Body of pancreas (tissue), 4 donors: ENCODE measurements at regions not wholly inside any gene's neighbourhood (a gene's known extent, or its start where the extent isn't known, plus 50 kb on each side); places are given as distances from the start of the nearest gene placed in this dataset.

Experiments
- ATAC-seq: fragments of 150-250 bp; one replicate; pipeline ENCODE4 v1.9.1; 2016
- DNase-seq, 4 donors: peaks; one replicate each; pipeline ENCODE4 v3.0.0-alpha.2; 2019
- H3K27ac ChIP-seq, 4 donors: fragments of 200-600 bp; sonication (generic); 1 replicate in 3 of 4; 2 replicates in 1 of 4; pipeline versions ENCODE4 v1.5.1 to v1.6.1; 2016 to 2019; ENCODE audit warnings: mild to moderate bottlenecking in 1 of 4, mixed read lengths in 1 of 4, moderate library complexity in 1 of 4
- H3K27me3 ChIP-seq, 2 donors: fragments of 200-600 bp; sonication (generic); one replicate each; pipeline ENCODE4 v1.6.0; 2016; ENCODE audit warnings: mild to moderate bottlenecking in 1 of 2
- H3K36me3 ChIP-seq, 2 donors: fragments of 200-600 bp; sonication (generic); replicated peaks in 1 of 2; 2 replicates each; pipeline ENCODE4 v1.5.1; 2016; ENCODE audit warnings: low read depth in 2 of 2; ENCODE audit not compliant: insufficient read depth in 1 of 2
- H3K4me1 ChIP-seq: fragments of 200-600 bp; sonication (generic); one replicate; pipeline ENCODE4 v1.6.0; 2016
- H3K4me3 ChIP-seq, 2 donors: fragments of 200-600 bp; sonication (generic); 1 replicate in 1 of 2; 2 replicates in 1 of 2; pipeline ENCODE4 v1.5.1; 2016 to 2019
- H3K9me3 ChIP-seq, 3 donors: fragments of 200-600 bp; sonication (generic); 1 replicate in 2 of 3; 2 replicates in 1 of 3; pipeline ENCODE4 v1.5.1; 2016
- CTCF ChIP-seq, 7 experiments: fragments of 450-650 bp in 4 of 7; fragments of 200-600 bp in 3 of 7; sonication (generic) in 3 of 7; IDR thresholded peaks; one replicate each; pipeline ENCODE4 v1.5.1; 2016 to 2019; ENCODE audit warnings: antibody characterized with exemption in 7 of 7
- POLR2A ChIP-seq, 3 donors: fragments of 450-650 bp; IDR thresholded peaks; one replicate each; pipeline ENCODE4 v1.6.1; 2016; ENCODE audit warnings: antibody characterized with exemption in 3 of 3, mild to moderate bottlenecking in 2 of 3
- WGBS, 2 donors: methylation state at CpG; one replicate each; pipeline ENCODE4 v1.1.5; 2017; 5-methylcytosine and 5-hydroxymethylcytosine counted together
- intact Hi-C: fragments of 100-400 bp; cut with DNase I; formaldehyde crosslinking; loops from one replicate; pipeline ENCODE4 v1.15.1; 2023

- intact Hi-C loops: no loop called here
- no peak for TF ChIP-seq POLR2A (IDR thresholded peaks at IDR 0.05)
- no peak for TF ChIP-seq CTCF (IDR thresholded peaks at IDR 0.05)
- Histone ChIP-seq H3K9me3 (no peaks in the 10 kb centered on the region), H3K36me3 (no peaks in the 10 kb centered on the region), H3K27me3 (no peaks in the 10 kb centered on the region), H3K4me3 (no peak overlapping the region), H3K27ac (no peak overlapping the region), H3K4me1 (peaks cover 15% of the 10 kb centered on the region)
- DNase-seq (no peak), ATAC-seq (no peak)
- WGBS, 2 donors: 67 to 72% methylated on average over 3 of the region's 3 CpGs
Measured at GRCh38 chr3:41102750-41103149, 96.6 kb upstream of the CTNNB1 start.

GRCh38 chr3:41103200-41103599 lies 96.1 kb upstream of the CTNNB1 start:
- peak in 3 of 4 donors; percentile 8 to 21 (median 14) for DNase-seq
- H3K36me3 ChIP-seq: no peaks in the 10 kb centered on the region
- no peak overlapping the region for H3K27ac ChIP-seq
- intact Hi-C loops: no loop called here
- peaks cover 15% of the 10 kb centered on the region for H3K4me1 ChIP-seq
- no peaks in the 10 kb centered on the region for H3K27me3 ChIP-seq
- ATAC-seq: peak; percentile 27
- H3K4me3 ChIP-seq: no peak overlapping the region
- TF ChIP-seq CTCF (IDR thresholded peaks at IDR 0.05) (no peak), POLR2A (IDR thresholded peaks at IDR 0.05) (no peak)
- WGBS, 2 donors: 81 to 100% methylated on average over 1 to 2 of the region's 2 CpGs
- no peaks in the 10 kb centered on the region for H3K9me3 ChIP-seq

- ATAC-seq (no peak), DNase-seq (no peak)
- H3K36me3 ChIP-seq: no peaks in the 10 kb centered on the region
- H3K27me3 ChIP-seq: no peaks in the 10 kb centered on the region
- intact Hi-C loops: no loop called here
- H3K27ac ChIP-seq: no peak overlapping the region
- H3K4me1 ChIP-seq: peaks cover 15% of the 10 kb centered on the region
- no peak overlapping the region for H3K4me3 ChIP-seq
- no peaks in the 10 kb centered on the region for H3K9me3 ChIP-seq
- no peak for TF ChIP-seq POLR2A (IDR thresholded peaks at IDR 0.05)
- TF ChIP-seq CTCF (IDR thresholded peaks at IDR 0.05): no peak
- 62 to 74% methylated on average over 3 of the region's 3 CpGs for WGBS, 2 donors
Measured at GRCh38 chr3:41104147-41104546, 95.2 kb upstream of the CTNNB1 start.

- Histone ChIP-seq H3K4me1 (peaks cover 15% of the 10 kb centered on the region), H3K27me3 (no peaks in the 10 kb centered on the region), H3K27ac (no peak overlapping the region), H3K36me3 (no peaks in the 10 kb centered on the region), H3K4me3 (no peak overlapping the region), H3K9me3 (no peaks in the 10 kb centered on the region)
- no peak for DNase-seq
- 81 to 88% methylated on average over 2 of the region's 2 CpGs for WGBS, 2 donors
- intact Hi-C loops: no loop called here
- TF ChIP-seq POLR2A (IDR thresholded peaks at IDR 0.05): no peak
- TF ChIP-seq CTCF (IDR thresholded peaks at IDR 0.05): no peak
- no peak for ATAC-seq
Measured at GRCh38 chr3:41106691-41107090, 92.6 kb upstream of the CTNNB1 start.

GRCh38 chr3:41111011-41111410 lies 88.3 kb upstream of the CTNNB1 start:
- DNase-seq: no peak
- H3K27me3 ChIP-seq: no peaks in the 10 kb centered on the region
- H3K9me3 ChIP-seq: no peaks in the 10 kb centered on the region
- intact Hi-C loops: no loop called here
- H3K4me3 ChIP-seq: no peak overlapping the region
- no peak overlapping the region for H3K27ac ChIP-seq
- H3K36me3 ChIP-seq: no peaks in the 10 kb centered on the region
- TF ChIP-seq CTCF (IDR thresholded peaks at IDR 0.05) (no peak), POLR2A (IDR thresholded peaks at IDR 0.05) (no peak)
- 68 to 78% methylated on average over 2 of the region's 2 CpGs for WGBS, 2 donors
- no peak for ATAC-seq
- H3K4me1 ChIP-seq: no peaks in the 10 kb centered on the region
